K562 (cell line): ENCODE measurements at regions not wholly inside any gene's neighbourhood (a gene's known extent, or its start where the extent isn't known, plus 50 kb on each side); places are given as distances from the start of the nearest gene placed in this dataset.

Source experiments
- ATAC-seq: fragments of 200-7000 bp; cut with Tn5 transposase; 3 replicates; pipeline ENCODE4 v1.9.1; 2020; ENCODE audit warnings: moderate library complexity
- BruUV-seq: library from RNA; stranded (reverse); fragments of 400-500 nt; replicated peaks from 2 replicates; lab custom pipeline; 2021; lab: Mats Ljungman, UMichigan
- CTCF ChIA-PET: fragments of 300-600 bp; formaldehyde crosslinking; extraction: SDS; loops from one replicate; lab custom pipeline; 2021; ENCODE audit warnings: low intra/inter-chr PET ratio; lab: Yijun Ruan, JAX
- POLR2A ChIA-PET: fragments of 300-600, 350-650 bp; sonication (Branson Sonifier 250); formaldehyde crosslinking; extraction: SDS; loops from one replicate; lab custom pipeline; 2021; ENCODE audit warnings: antibody characterized with exemption, inconsistent platforms; lab: Yijun Ruan, JAX
- DNase-seq, 4 experiments: peaks; one replicate each; pipeline versions ENCODE4 v3.0.0 to v3.0.0-alpha.2; 2011 to 2018; ENCODE audit warnings: low spot score in 3 of 4, mixed read lengths in 3 of 4; ENCODE audit errors: extremely low read depth in 1 of 4
- FAIRE-seq: peaks from 2 replicates; lab custom pipeline; 2011; peaks lifted over from hg19 to GRCh38; lab: Jason Lieb, UNC
- H2AFZ ChIP-seq: 2 replicates; pipeline ENCODE4 v1.6.0; 2011; ENCODE audit warnings: low read depth, low read length, control low read depth, inconsistent platforms
- H3K27ac ChIP-seq: fragments of 200-600 bp; 3 replicates; pipeline ENCODE4 v1.8.0; 2011; ENCODE audit warnings: low read depth, mild to moderate bottlenecking, control low read depth, inconsistent platforms, low read length, moderate library complexity, mixed read lengths; ENCODE audit errors: extremely low read depth
- H3K27me3 ChIP-seq, 2 experiments: fragments of 300-600 bp in 1 of 2; 2 replicates in 1 of 2; 3 replicates in 1 of 2; pipeline versions ENCODE4 v1.6.0 to v1.8.0; 2011; ENCODE audit warnings: inconsistent platforms in 2 of 2, low read length in 2 of 2, mild to moderate bottlenecking in 1 of 2, mixed read lengths in 1 of 2, moderate library complexity in 1 of 2; ENCODE audit not compliant: control insufficient read depth in 2 of 2, insufficient read depth in 2 of 2
- H3K36me3 ChIP-seq: fragments of 300-600 bp; 3 replicates; pipeline ENCODE4 v1.8.0; 2011; ENCODE audit warnings: mild to moderate bottlenecking, low read length, inconsistent platforms; ENCODE audit not compliant: control insufficient read depth, insufficient read depth
- H3K4me1 ChIP-seq, 2 experiments: fragments of 200-600 bp in 1 of 2; replicated peaks in 1 of 2; 2 replicates in 1 of 2; 3 replicates in 1 of 2; pipeline versions ENCODE4 v1.5.1 to v1.8.0; 2011; ENCODE audit warnings: inconsistent platforms in 2 of 2, low read length in 2 of 2, mild to moderate bottlenecking in 1 of 2, mixed read lengths in 1 of 2, moderate library complexity in 1 of 2; ENCODE audit not compliant: control insufficient read depth in 2 of 2, insufficient read depth in 2 of 2
- H3K4me2 ChIP-seq: 2 replicates; pipeline ENCODE4 v1.6.1; 2011; ENCODE audit warnings: low read length, control low read depth, inconsistent platforms, mixed read lengths; ENCODE audit not compliant: insufficient read depth
- H3K4me3 ChIP-seq: fragments of 200-600 bp; sonication (generic), shearing (Covaris generic); 2 replicates; pipeline ENCODE4 v1.5.1; 2016; ENCODE audit warnings: control low read depth, inconsistent platforms
- H3K79me2 ChIP-seq: fragments of 200-600 bp; 3 replicates; pipeline ENCODE4 v1.8.0; 2011; ENCODE audit warnings: low read length, inconsistent platforms; ENCODE audit not compliant: control insufficient read depth, insufficient read depth
- H3K9ac ChIP-seq, 2 experiments: 2 replicates each; pipeline versions ENCODE4 v1.6.0 to v1.6.1; 2011; ENCODE audit warnings: low read depth in 2 of 2, low read length in 2 of 2, control low read depth in 1 of 2, inconsistent platforms in 1 of 2, mild to moderate bottlenecking in 1 of 2, mixed read lengths in 1 of 2; ENCODE audit not compliant: insufficient read depth in 1 of 2
- H3K9me1 ChIP-seq: one replicate; pipeline ENCODE4 v1.6.0; 2011; ENCODE audit warnings: inconsistent platforms, mild to moderate bottlenecking, low read length, moderate library complexity; ENCODE audit not compliant: control insufficient read depth, insufficient read depth
- H3K9me3 ChIP-seq: replicated peaks from 2 replicates; pipeline ENCODE4 v1.5.1; 2011; ENCODE audit warnings: low read depth, low read length, inconsistent platforms; ENCODE audit not compliant: control insufficient read depth, insufficient read depth
- H4K20me1 ChIP-seq: replicated peaks from 2 replicates; pipeline ENCODE4 v1.6.1; 2011; ENCODE audit warnings: low read length, inconsistent platforms, mixed read lengths; ENCODE audit not compliant: control insufficient read depth, insufficient read depth
- BCOR ChIP-seq: fragments of 450-650 bp; IDR thresholded peaks from 2 replicates; pipeline ENCODE4 v1.6.1; 2016
- HES1 ChIP-seq: fragments of 450-650 bp; IDR thresholded peaks from 2 replicates; pipeline ENCODE4 v1.6.1; 2016; ENCODE audit warnings: low read depth, mild to moderate bottlenecking, moderate library complexity
- HIVEP1 ChIP-seq: fragments of 250-450 bp; sonication (Bioruptor Pico); IDR thresholded peaks from 2 replicates; pipeline ENCODE4 v1.4.0; 2020; ENCODE audit warnings: mild to moderate bottlenecking
- ID3 ChIP-seq, 2 experiments: fragments of 250-450 bp in 1 of 2; fragments of 450-650 bp in 1 of 2; sonication (Bioruptor Pico) in 1 of 2; IDR thresholded peaks; 2 replicates each; pipeline versions ENCODE4 v1.6.1 to v1.8.0; 2016 to 2021; ENCODE audit warnings: mild to moderate bottlenecking in 2 of 2, moderate library complexity in 2 of 2, missing compliant biosample characterization in 1 of 2, missing genetic modification characterization in 1 of 2
- KDM2B ChIP-seq: fragments of 250-450 bp; sonication (Bioruptor Pico); IDR thresholded peaks from 2 replicates; pipeline ENCODE4 v1.8.0; 2021; ENCODE audit warnings: mild to moderate bottlenecking, moderate library complexity
- MTA2 ChIP-seq: fragments of 450-650 bp; IDR thresholded peaks from 2 replicates; pipeline ENCODE4 v1.6.1; 2016; ENCODE audit warnings: low read depth
- NR3C1 ChIP-seq: sonication (generic); formaldehyde crosslinking; IDR thresholded peaks from 2 replicates; pipeline ENCODE4 v1.8.1; 2022; ENCODE audit warnings: missing genetic modification reagents
- PTRF ChIP-seq: fragments of 450-650 bp; IDR thresholded peaks from 2 replicates; pipeline ENCODE4 v1.6.1; 2016; ENCODE audit warnings: mild to moderate bottlenecking, missing genetic modification characterization, missing compliant biosample characterization
- SMARCB1 ChIP-seq: IDR thresholded peaks from 2 replicates; pipeline ENCODE4 v1.6.1; 2011; ENCODE audit warnings: improper control_type of control experiment, low read depth; ENCODE audit not compliant: insufficient read length
- STAG1 ChIP-seq: sonication (generic); formaldehyde crosslinking; IDR thresholded peaks from 2 replicates; pipeline ENCODE4 v1.5.0; 2020; ENCODE audit warnings: missing genetic modification reagents, borderline replicate concordance
- TBL1XR1 ChIP-seq, 2 experiments: IDR thresholded peaks; 2 replicates each; pipeline ENCODE4 v1.6.1; 2012; ENCODE audit warnings: improper control_type of control experiment in 2 of 2, low read length in 2 of 2, mild to moderate bottlenecking in 1 of 2
- ZBTB33 ChIP-seq: sonication (generic); formaldehyde crosslinking; IDR thresholded peaks from 2 replicates; pipeline ENCODE4 v1.8.1; 2023; ENCODE audit warnings: mild to moderate bottlenecking, missing genetic modification reagents
- WGBS: fragments of 100-300 bp; shearing (Covaris generic); methylation state at CpG from one replicate; pipeline ENCODE4 v1.1.6; 2016; ENCODE audit warnings: low coverage, mixed read lengths; ENCODE audit not compliant: insufficient coverage; ENCODE audit errors: missing lambda C conversion rate; 5-methylcytosine and 5-hydroxymethylcytosine counted together
- in situ Hi-C: fragments of 300-500 bp; cut with MboI; formaldehyde crosslinking; loops from 4 replicates; pipeline ENCODE4 v1.15.0; 2018; ENCODE audit warnings: inconsistent platforms, mixed read lengths
- intact Hi-C: fragments of 100-400 bp; cut with micrococcal nuclease; formaldehyde crosslinking; loops from 2 replicates; pipeline ENCODE4 v1.14.2; 2022

- no peak for TF ChIP-seq HES1
- no peak for TF ChIP-seq TBL1XR1 (IDR thresholded peaks at IDR 0.05; ENCODE audit: low read length in 2 of 2)
- no peak for TF ChIP-seq BCOR
- TF ChIP-seq MTA2, result no peak
- DNase-seq (no peak), ATAC-seq (no peak), FAIRE-seq (no peak)
- Histone ChIP-seq H3K79me2 (no peaks in the 10 kb centered on the region), H3K4me1 (no peaks in the 10 kb centered on the region), H3K9me1 (no peaks in the 10 kb centered on the region), H3K9me3 (no peaks in the 10 kb centered on the region), H4K20me1 (no peaks in the 10 kb centered on the region), H3K4me3 (no peak overlapping the region), H2AFZ (no peak overlapping the region), H3K36me3 (no peaks in the 10 kb centered on the region), H3K4me2 (no peak overlapping the region), H3K27ac (no peak overlapping the region), H3K27me3 (no peaks in the 10 kb centered on the region), H3K9ac (no peak overlapping the region)
- WGBS, result 0% methylated on average over 2 of the region's 2 CpGs
- no TSS peak for BruUV-seq
- POLR2A ChIA-PET, result no interaction called here
- CTCF ChIA-PET, result no interaction called here
- in situ Hi-C loops, result no loop called here
- intact Hi-C loops, result no loop called here
These were observed 188.7 kb upstream of the EYA4 start for GRCh38 chr6:133052465-133052864.

- in situ Hi-C loops (no loop called here), intact Hi-C loops (no loop called here)
- Histone ChIP-seq H2AFZ (no peak overlapping the region), H4K20me1 (no peaks in the 10 kb centered on the region), H3K4me3 (no peak overlapping the region), H3K27ac (no peak overlapping the region), H3K9ac (no peak overlapping the region), H3K4me1 (no peaks in the 10 kb centered on the region), H3K79me2 (no peaks in the 10 kb centered on the region), H3K4me2 (no peak overlapping the region), H3K27me3 (no peaks in the 10 kb centered on the region), H3K9me3 (no peaks in the 10 kb centered on the region), H3K36me3 (no peaks in the 10 kb centered on the region), H3K9me1 (no peaks in the 10 kb centered on the region)
- TF ChIP-seq STAG1, result no peak
- no peak for TF ChIP-seq SMARCB1
- TF ChIP-seq HIVEP1 (CRISPR knock-in tag), result no peak
- TF ChIP-seq KDM2B, result no peak
- no peak for TF ChIP-seq ID3 (CRISPR knock-in tag; IDR thresholded peaks at IDR 0.05)
- no peak for TF ChIP-seq ID3 (tag; IDR thresholded peaks at IDR 0.05)
- TF ChIP-seq ZBTB33, result no peak
- no peak for TF ChIP-seq NR3C1 (CRISPR knock-in tag)
- TF ChIP-seq PTRF, result no peak
- WGBS, result 5% methylated on average over 4 of the region's 5 CpGs
- DNase-seq (no peak), FAIRE-seq (no peak), ATAC-seq (no peak)
- ChIA-PET POLR2A (no interaction called here), CTCF (no interaction called here)
- BruUV-seq, result no TSS peak
These were observed 185.7 kb upstream of the EYA4 start for GRCh38 chr6:133055441-133055966.
